Raji (cell line): ENCODE measurements at regions not wholly inside any gene's neighbourhood (a gene's known extent, or its start where the extent isn't known, plus 50 kb on each side); places are given as distances from the start of the nearest gene placed in this dataset.

Experiments used
- POLR2A ChIP-seq: IDR thresholded peaks from 2 replicates; pipeline ENCODE4 v1.6.1; 2011; ENCODE audit warnings: low read depth, low read length, control low read depth; ENCODE audit not compliant: insufficient read depth

DNA sequence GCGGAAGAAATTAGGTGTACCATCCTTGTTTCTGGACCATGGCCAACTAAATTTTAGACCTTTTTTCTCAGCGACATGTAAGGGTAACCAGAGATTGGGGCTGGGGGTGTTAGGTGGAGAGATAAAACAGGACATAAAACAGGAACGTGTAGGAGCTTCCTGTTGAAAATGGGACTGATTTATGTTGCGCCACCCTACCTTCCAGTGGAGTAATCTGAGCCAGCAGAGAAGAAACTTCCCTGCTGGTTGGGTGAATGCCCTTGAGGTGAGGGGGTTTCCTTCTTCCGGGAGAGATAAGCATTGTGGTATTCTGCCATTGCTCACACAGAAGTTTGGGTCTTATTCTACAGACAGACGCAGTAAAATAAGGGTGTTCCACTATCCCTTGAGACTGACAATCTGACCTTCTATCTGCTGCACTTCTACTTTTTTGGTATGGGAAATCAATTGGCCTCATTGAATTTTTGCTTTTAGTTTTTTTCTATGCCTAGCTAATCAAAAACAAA lies 417.6 kb downstream of the PCNX1 start:
- TF ChIP-seq POLR2A, result no peak

DNA sequence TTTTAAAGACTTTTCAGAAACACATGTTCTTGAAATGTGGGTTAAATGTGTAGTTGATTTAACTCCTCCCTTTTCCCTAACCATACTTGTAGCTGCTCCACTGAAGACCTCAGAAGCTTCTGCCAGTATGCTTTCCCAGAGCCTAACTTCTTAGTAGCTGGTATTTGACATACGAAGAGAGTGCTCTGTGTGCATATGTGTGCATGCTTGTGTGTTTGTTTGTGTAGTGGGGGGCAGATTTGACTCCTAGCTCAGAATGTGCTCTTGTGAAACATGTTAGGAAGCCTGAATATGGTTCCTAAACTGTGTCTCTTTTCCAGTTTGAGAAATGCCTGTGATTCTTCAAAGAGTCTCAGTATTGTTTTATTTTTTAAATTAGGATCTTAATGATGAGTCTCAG lies 420.4 kb downstream of the PCNX1 start:
- TF ChIP-seq POLR2A, result no peak

DNA sequence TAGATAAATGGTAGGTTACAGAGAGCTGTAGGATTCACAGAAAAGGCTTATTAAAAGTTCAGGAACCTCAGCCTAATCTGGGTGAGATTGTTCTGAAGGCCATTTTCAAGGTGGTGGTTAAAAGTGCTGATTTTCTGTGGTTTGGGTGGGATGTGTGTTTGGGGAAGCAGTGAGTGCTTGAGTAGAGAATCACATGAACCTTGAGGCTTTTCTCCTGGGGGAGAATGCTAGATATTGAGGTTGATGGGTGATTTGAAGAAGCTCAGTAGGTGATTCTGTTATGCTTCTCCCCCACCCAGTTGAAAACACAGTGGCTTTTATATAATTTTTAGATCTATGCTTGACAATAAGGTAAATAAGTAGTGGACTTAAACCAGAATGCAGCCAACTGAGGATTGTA lies 420.9 kb downstream of the PCNX1 start:
- TF ChIP-seq POLR2A, result no peak

- TF ChIP-seq POLR2A, result no peak
Observed at GRCh38 chr14:71328954-71329353, 421.7 kb downstream of the PCNX1 start.

- no peak for TF ChIP-seq POLR2A
Observed at GRCh38 chr14:71331403-71331802, 424.1 kb downstream of the PCNX1 start.

GRCh38 chr14:71332476-71332875 lies 425.2 kb downstream of the PCNX1 start:
- TF ChIP-seq POLR2A, result no peak

DNA sequence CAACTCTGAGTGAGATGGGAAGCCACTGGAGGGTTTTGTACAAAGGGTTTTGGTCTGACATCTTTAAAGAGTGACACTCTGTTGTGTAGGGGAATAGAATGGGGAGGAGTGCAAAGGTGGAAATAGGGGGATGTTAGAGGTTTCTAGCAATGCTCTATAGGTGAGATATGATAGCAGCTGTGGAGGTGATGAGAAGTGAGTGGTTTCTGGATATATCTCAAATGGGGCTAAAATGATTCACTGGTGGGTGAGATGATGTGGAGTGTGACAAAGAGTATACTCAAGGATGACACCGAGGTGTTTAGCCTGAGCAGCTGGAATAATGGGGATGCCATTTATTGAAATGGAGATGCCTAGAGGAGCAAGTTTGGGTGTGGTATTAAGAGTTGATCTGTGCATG lies 426.4 kb downstream of the PCNX1 start:
- TF ChIP-seq POLR2A, result no peak

DNA sequence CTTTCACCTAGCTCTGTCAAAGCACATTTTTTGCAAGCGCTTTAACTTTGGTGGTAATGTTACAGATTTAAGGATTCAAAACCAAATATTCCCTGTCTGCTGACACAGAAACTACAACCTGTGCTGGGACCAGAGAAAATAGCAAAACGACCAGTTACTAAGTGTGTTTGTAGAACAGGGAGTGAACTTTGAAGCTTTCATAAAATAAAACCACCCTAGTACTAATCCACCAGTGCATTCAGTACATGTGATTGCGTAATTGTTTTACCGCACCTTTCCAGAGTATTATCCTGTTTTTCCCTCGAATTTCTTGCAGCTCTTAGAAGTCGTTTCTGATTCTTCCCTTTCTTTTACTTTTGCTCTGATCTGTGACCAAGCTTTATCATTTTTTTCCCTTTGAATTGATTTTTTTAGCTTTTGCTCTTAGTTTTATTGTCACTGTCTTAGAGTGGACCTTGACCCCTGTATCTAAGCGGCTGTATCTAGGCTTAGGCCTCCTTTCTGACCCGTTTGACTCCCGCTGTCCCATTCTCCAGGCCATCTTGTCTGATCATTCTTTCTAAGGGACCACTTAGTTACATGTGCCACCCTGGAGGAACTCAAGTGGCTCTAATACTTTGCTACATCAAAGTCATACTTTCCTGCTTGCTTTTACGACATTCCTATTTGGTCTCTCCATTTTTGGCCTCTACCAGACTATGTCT lies 429.4 kb downstream of the PCNX1 start:
- TF ChIP-seq POLR2A, result no peak

DNA sequence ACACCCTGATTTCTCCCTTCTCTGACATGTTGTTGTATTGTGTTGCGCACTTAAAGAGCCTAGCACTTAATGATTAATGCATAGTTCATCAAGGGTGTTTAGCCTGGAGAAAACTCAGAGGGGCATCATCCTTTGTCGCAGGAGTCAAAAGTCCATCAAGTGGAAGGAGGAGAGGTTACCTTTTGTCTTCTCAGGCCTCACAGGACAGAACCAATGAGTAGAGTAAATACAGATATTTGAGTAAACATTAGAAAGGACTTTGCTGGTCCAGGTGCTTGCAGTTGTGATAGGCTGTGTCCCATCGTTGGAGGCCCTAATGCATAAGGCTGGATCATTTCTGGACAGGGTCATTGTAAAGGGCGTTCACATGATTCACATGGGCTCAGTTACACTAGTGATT lies 430.9 kb downstream of the PCNX1 start:
- TF ChIP-seq POLR2A, result no peak

DNA sequence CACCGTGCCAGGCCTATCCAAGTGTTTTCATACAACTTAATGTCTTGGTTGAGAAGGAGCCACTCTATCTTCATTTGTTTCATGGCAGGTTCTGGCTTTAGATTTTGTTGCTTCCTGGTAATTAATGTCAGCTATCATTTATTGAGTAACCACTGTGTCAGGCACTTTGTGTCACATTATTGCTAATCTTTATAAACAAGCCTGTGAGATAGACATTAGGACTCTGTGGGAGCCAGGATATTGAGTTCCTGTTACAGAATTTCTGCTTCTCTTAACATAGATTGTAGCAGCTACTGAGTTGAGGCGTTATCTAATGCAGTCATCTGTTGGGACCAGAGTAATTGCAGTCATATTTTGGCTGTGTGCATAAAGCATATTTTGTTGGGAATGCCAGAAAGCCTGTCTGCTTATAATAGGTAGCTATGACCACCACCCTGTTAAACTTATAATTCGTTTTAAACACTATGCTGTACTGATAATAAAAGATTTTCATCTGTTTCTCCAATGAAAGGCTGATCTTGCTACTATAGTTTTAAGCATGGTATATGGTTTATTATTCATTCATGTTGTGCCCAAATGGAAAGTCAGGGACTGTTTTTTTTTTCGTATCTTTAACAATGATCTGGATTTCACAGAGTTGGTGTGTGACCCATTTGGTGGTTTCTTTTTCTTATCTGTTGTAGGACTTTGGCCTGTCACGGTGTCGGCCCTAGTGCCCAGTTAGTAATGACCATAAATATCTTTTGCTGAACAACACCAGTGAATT lies 432.6 kb downstream of the PCNX1 start:
- no peak for TF ChIP-seq POLR2A

- TF ChIP-seq POLR2A, result no peak
Observed at GRCh38 chr14:71341156-71341555, 433.9 kb downstream of the PCNX1 start.

- no peak for TF ChIP-seq POLR2A
Observed at GRCh38 chr14:71343724-71344123, 436.5 kb downstream of the PCNX1 start.

- TF ChIP-seq POLR2A, result no peak
Observed at GRCh38 chr14:71344506-71344905, 437.2 kb downstream of the PCNX1 start.

DNA sequence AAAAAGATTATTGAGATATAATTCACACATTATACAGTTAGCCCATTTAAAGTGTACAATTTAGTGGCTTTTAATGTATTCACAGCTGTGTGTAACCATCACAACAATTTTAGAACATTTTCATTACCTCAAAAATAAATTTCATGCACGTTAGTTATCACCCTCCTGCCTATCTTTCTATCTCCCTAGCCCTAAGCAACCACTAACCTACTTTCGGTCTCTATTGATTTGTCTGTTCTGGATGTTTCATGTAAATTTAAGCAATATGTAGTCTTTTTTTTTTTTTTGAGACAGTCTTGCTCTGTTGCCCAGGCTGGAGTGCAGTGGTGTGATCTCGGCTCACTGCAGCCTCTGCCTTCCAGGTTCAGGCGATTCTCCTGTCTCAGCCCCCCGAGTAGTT lies 439.4 kb downstream of the PCNX1 start:
- no peak for TF ChIP-seq POLR2A

DNA sequence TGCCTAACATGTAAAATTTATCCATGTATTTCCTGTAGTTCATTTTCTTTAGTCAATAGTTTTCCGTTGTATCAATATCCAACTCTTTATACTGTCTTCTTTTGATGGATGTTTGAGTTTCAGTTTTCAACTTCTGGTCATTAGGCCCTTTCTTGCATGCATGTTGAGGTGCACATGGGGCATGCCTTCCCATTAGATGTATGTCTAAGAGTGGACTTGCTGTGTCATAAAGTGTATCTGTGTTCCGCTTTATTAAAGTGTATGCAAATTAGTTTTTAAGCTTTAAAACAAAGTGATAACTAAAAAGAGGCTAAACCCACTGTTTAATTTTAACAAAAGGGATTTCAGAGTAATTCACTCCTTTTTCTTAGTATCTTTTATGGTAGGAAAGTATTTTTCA lies 441.1 kb downstream of the PCNX1 start:
- TF ChIP-seq POLR2A, result no peak

GRCh38 chr14:71348817-71349216 lies 441.6 kb downstream of the PCNX1 start:
- TF ChIP-seq POLR2A, result no peak
